IMR-90 (cell line): ENCODE measurements at regions not wholly inside any gene's neighbourhood (a gene's known extent, or its start where the extent isn't known, plus 50 kb on each side); places are given as distances from the start of the nearest gene placed in this dataset.

ENCODE experiments used
- ATAC-seq: fragments of 200-7000 bp; cut with Tn5 transposase; 2 replicates; pipeline ENCODE4 v1.9.1; 2020; ENCODE audit warnings: low read depth, mild to moderate bottlenecking, moderate library complexity
- BruUV-seq: library from RNA; stranded (reverse); fragments of 400-500 nt; replicated peaks from 2 replicates; lab custom pipeline; 2021; lab: Mats Ljungman, UMichigan
- CTCF ChIA-PET: fragments of 300-600 bp; formaldehyde crosslinking; extraction: SDS; loops from one replicate; lab custom pipeline; 2021; ENCODE audit warnings: antibody characterized with exemption; lab: Yijun Ruan, JAX
- POLR2A ChIA-PET: fragments of 300-600 bp; sonication (Branson Sonifier 250); formaldehyde crosslinking; loops from one replicate; lab custom pipeline; 2022; ENCODE audit warnings: antibody characterized with exemption; ENCODE audit not compliant: unreplicated experiment; lab: Charles Lee
- DNase-seq: peaks from one replicate; pipeline ENCODE4 v3.0.0; 2013
- H2AFZ ChIP-seq: replicated peaks from 2 replicates; pipeline ENCODE3; 2013; ENCODE audit warnings: low read length, mild to moderate bottlenecking; ENCODE audit not compliant: poor library complexity
- H2AK5ac ChIP-seq: 2 replicates; pipeline ENCODE4 v1.6.1; 2013; ENCODE audit warnings: low read depth, low read length, inconsistent platforms
- H2AK9ac ChIP-seq: replicated peaks from 2 replicates; pipeline ENCODE3; 2013; ENCODE audit warnings: mild to moderate bottlenecking, low read depth, low read length, moderate library complexity; ENCODE audit not compliant: poor library complexity
- H2BK120ac ChIP-seq: 2 replicates; pipeline ENCODE4 v1.6.1; 2013; ENCODE audit warnings: low read depth, low read length, inconsistent platforms
- H2BK15ac ChIP-seq: 3 replicates; pipeline ENCODE4 v1.6.1; 2013; ENCODE audit warnings: low read depth, low read length, inconsistent platforms
- H2BK20ac ChIP-seq: 2 replicates; pipeline ENCODE4 v1.6.1; 2013; ENCODE audit warnings: low read depth, mild to moderate bottlenecking, inconsistent platforms, low read length, moderate library complexity
- H2BK5ac ChIP-seq: 2 replicates; pipeline ENCODE4 v1.6.1; 2013; ENCODE audit warnings: mild to moderate bottlenecking, low read depth, low read length, inconsistent platforms; ENCODE audit not compliant: poor library complexity, severe bottlenecking
- H3K14ac ChIP-seq: replicated peaks from 2 replicates; pipeline ENCODE4 v1.6.1; 2013; ENCODE audit warnings: low read depth, low read length, inconsistent platforms
- H3K18ac ChIP-seq: 2 replicates; pipeline ENCODE4 v1.6.1; 2013; ENCODE audit warnings: low read depth, low read length, control low read depth
- H3K23ac ChIP-seq: 2 replicates; pipeline ENCODE4 v1.6.1; 2013; ENCODE audit warnings: low read depth, low read length, inconsistent platforms
- H3K27ac ChIP-seq: 2 replicates; pipeline ENCODE4 v1.5.1; 2013; ENCODE audit warnings: mild to moderate bottlenecking, control low read depth, low read length; ENCODE audit not compliant: insufficient read depth
- H3K27me3 ChIP-seq: 2 replicates; pipeline ENCODE4 v1.6.1; 2013; ENCODE audit warnings: low read length; ENCODE audit not compliant: control insufficient read depth, insufficient read depth
- H3K36me3 ChIP-seq: 2 replicates; pipeline ENCODE4 v1.6.1; 2013; ENCODE audit warnings: low read length, mixed read lengths; ENCODE audit not compliant: control insufficient read depth, insufficient read depth
- H3K4ac ChIP-seq: 2 replicates; pipeline ENCODE4 v1.6.1; 2013; ENCODE audit warnings: low read depth, low read length, inconsistent platforms
- H3K4me1 ChIP-seq: 2 replicates; pipeline ENCODE4 v1.6.1; 2013; ENCODE audit warnings: low read length, mixed read lengths; ENCODE audit not compliant: control insufficient read depth, insufficient read depth
- H3K4me2 ChIP-seq: 2 replicates; pipeline ENCODE4 v1.6.1; 2013; ENCODE audit warnings: low read depth, mild to moderate bottlenecking, control low read depth, low read length, moderate library complexity
- H3K4me3 ChIP-seq: 2 replicates; pipeline ENCODE4 v1.5.1; 2013; ENCODE audit warnings: low read depth, mild to moderate bottlenecking, control low read depth, low read length, moderate library complexity; ENCODE audit not compliant: insufficient read depth
- H3K56ac ChIP-seq: 2 replicates; pipeline ENCODE4 v1.6.1; 2013; ENCODE audit warnings: low read length, inconsistent platforms; ENCODE audit not compliant: insufficient read depth; ENCODE audit errors: extremely low read depth
- H3K79me1 ChIP-seq, 2 experiments: 2 replicates each; pipeline ENCODE4 v1.6.1; 2013; ENCODE audit warnings: low read length in 2 of 2, inconsistent platforms in 1 of 2, low read depth in 1 of 2
- H3K9ac ChIP-seq: 2 replicates; pipeline ENCODE4 v1.6.1; 2013; ENCODE audit warnings: low read depth, low read length, control low read depth
- H3K9me1 ChIP-seq: 2 replicates; pipeline ENCODE4 v1.6.1; 2013; ENCODE audit warnings: low read length, inconsistent platforms; ENCODE audit not compliant: insufficient read depth
- H3K9me3 ChIP-seq: 2 replicates; pipeline ENCODE4 v1.6.1; 2013; ENCODE audit warnings: low read length; ENCODE audit not compliant: control insufficient read depth, insufficient read depth
- H4K20me1 ChIP-seq: 2 replicates; pipeline ENCODE4 v1.6.1; 2013; ENCODE audit warnings: low read length, inconsistent platforms; ENCODE audit not compliant: insufficient read depth
- H4K5ac ChIP-seq: 2 replicates; pipeline ENCODE4 v1.6.1; 2013; ENCODE audit warnings: mild to moderate bottlenecking, low read depth, low read length, control low read depth
- H4K8ac ChIP-seq, 2 experiments: 2 replicates each; pipeline ENCODE4 v1.6.1; 2013; ENCODE audit warnings: low read depth in 2 of 2, low read length in 2 of 2, control low read depth in 1 of 2, inconsistent platforms in 1 of 2
- H4K91ac ChIP-seq: 2 replicates; pipeline ENCODE4 v1.6.1; 2013; ENCODE audit warnings: low read depth, low read length, inconsistent platforms; ENCODE audit not compliant: insufficient read depth
- BHLHE40 ChIP-seq: fragments of 150-350 bp; IDR thresholded peaks from 2 replicates; pipeline ENCODE4 v1.6.1; 2016; ENCODE audit warnings: mild to moderate bottlenecking, low read depth, low read length
- FOS ChIP-seq: fragments of 150-350 bp; IDR thresholded peaks from 2 replicates; pipeline ENCODE4 v1.6.1; 2016; ENCODE audit warnings: low read depth, low read length
- WGBS, 2 experiments: methylation state at CpG; one replicate each; pipeline versions ENCODE4 v1.1.5 to v1.1.7; 2013; ENCODE audit warnings: missing lambda C conversion rate in 2 of 2; ENCODE audit not compliant: insufficient read length in 1 of 2; ENCODE audit errors: extremely low coverage in 2 of 2; 5-methylcytosine and 5-hydroxymethylcytosine counted together
- dilution Hi-C: fragments of 300-500 bp; cut with HindIII; formaldehyde crosslinking; loops from one replicate; pipeline ENCODE4 v1.14.3; 2018; ENCODE audit warnings: low sequenced_read_pairs; ENCODE audit not compliant: unreplicated experiment
- in situ Hi-C: fragments of 300-500 bp; cut with MboI; formaldehyde crosslinking; loops from 3 replicates; pipeline ENCODE4 v1.14.3; 2019; ENCODE audit warnings: low sequenced_read_pairs, inconsistent platforms, mixed read lengths
- intact Hi-C: fragments of 100-400 bp; cut with micrococcal nuclease; formaldehyde crosslinking; loops from 2 replicates; pipeline ENCODE4 v1.10.0; 2022

DNA sequence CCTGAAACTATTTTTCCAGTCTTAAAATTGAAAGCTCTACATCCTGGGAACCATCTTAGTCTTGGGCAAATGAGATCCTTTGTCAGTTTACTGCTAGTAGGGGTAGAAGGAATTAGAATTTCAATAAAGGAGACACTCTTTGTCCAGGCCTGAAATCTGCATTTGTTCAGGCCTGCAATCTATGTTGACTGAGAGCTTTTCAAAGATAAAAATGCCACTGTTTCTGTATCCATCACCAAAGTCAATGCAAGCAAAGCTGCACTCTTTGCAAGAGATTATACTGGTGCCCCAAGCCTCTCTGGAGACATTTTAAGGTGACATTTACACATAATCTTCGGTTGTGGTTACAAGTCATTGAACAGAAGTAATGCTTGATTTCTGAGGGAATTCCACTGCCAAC, 135.7 kb downstream of the CTH start:
- H3K27me3 ChIP-seq: no peaks in the 10 kb centered on the region
- H3K23ac ChIP-seq: no peak overlapping the region
- H2AFZ ChIP-seq: no peak overlapping the region
- in situ Hi-C loops (no loop called here), dilution Hi-C loops (no loop called here), intact Hi-C loops (no loop called here)
- ChIA-PET CTCF (no interaction called here), POLR2A (no interaction called here)
- H3K4ac ChIP-seq: no peak overlapping the region
- H3K4me1 ChIP-seq: no peaks in the 10 kb centered on the region
- no peak overlapping the region for H3K27ac ChIP-seq
- no peak overlapping the region for H2AK9ac ChIP-seq
- H3K36me3 ChIP-seq: no peaks in the 10 kb centered on the region
- no peaks in the 10 kb centered on the region for H3K9me1 ChIP-seq
- H4K8ac ChIP-seq: no peak overlapping the region
- no CpG with 5 or more reads among the region's 1 CpG for WGBS, 2 experiments
- no peak overlapping the region for H3K14ac ChIP-seq
- no peak overlapping the region for H2BK5ac ChIP-seq
- no peak overlapping the region for H3K9ac ChIP-seq
- H2AK5ac ChIP-seq: no peak overlapping the region
- no peak overlapping the region for H4K5ac ChIP-seq
- no peak overlapping the region for H2BK20ac ChIP-seq
- no peaks in the 10 kb centered on the region for H3K79me1 ChIP-seq
- H3K4me2 ChIP-seq: no peak overlapping the region
- no peak overlapping the region for H2BK15ac ChIP-seq
- H3K9me3 ChIP-seq: no peaks in the 10 kb centered on the region
- H3K56ac ChIP-seq: no peak overlapping the region
- TF ChIP-seq BHLHE40 (no peak), FOS (no peak)
- H2BK120ac ChIP-seq: no peak overlapping the region
- no peak overlapping the region for H3K18ac ChIP-seq
- no peak for DNase-seq
- BruUV-seq: no TSS peak
- H4K20me1 ChIP-seq: no peaks in the 10 kb centered on the region
- ATAC-seq: no peak
- H4K91ac ChIP-seq: no peak overlapping the region
- no peak overlapping the region for H3K4me3 ChIP-seq
